Keratinocyte (primary cell): ENCODE measurements at regions not wholly inside any gene's neighbourhood (a gene's known extent, or its start where the extent isn't known, plus 50 kb on each side); places are given as distances from the start of the nearest gene placed in this dataset.

Experiments used
- EZH2 ChIP-seq: IDR thresholded peaks from one replicate; pipeline ENCODE4 v1.6.1; 2012; ENCODE audit warnings: inconsistent platforms, mild to moderate bottlenecking, low read length, moderate library complexity
- TF ChIP-seq, protein P1 (sequence below), 3 experiments: IDR thresholded peaks in 1 of 3; conservative IDR thresholded peaks in 1 of 3; optimal IDR thresholded peaks in 1 of 3; 2 replicates in 2 of 3; 3 replicates in 1 of 3; pipeline versions ENCODE3 to v1.5.1; 2011; ENCODE audit warnings: low read length in 3 of 3, mild to moderate bottlenecking in 3 of 3, moderate library complexity in 2 of 3, control low read depth in 1 of 3, inconsistent platforms in 1 of 3; ENCODE audit not compliant: insufficient read depth in 2 of 3; ENCODE audit errors: extremely low read depth in 1 of 3

DNA sequence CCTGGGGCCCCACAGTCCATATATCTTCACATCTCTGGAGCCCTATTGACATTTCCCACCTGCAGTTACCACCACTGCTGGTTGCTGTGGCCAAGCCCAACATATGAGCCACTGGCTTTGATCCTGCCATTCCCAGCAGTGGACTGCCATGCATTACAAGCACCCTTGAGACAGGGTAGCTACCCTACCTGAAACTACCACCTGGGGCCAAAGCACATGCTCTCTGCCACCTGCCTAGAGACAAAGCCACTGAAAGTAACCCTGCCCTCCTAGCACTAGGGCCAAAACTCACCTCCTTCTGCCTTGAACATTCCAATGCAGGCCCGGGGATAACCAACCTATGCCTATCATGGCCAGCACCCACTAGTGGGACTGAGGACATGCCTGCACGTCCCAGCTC is 255.5 kb upstream of the KHDRBS2 start:
- TF ChIP-seq, protein P1, sequence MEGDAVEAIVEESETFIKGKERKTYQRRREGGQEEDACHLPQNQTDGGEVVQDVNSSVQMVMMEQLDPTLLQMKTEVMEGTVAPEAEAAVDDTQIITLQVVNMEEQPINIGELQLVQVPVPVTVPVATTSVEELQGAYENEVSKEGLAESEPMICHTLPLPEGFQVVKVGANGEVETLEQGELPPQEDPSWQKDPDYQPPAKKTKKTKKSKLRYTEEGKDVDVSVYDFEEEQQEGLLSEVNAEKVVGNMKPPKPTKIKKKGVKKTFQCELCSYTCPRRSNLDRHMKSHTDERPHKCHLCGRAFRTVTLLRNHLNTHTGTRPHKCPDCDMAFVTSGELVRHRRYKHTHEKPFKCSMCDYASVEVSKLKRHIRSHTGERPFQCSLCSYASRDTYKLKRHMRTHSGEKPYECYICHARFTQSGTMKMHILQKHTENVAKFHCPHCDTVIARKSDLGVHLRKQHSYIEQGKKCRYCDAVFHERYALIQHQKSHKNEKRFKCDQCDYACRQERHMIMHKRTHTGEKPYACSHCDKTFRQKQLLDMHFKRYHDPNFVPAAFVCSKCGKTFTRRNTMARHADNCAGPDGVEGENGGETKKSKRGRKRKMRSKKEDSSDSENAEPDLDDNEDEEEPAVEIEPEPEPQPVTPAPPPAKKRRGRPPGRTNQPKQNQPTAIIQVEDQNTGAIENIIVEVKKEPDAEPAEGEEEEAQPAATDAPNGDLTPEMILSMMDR (optimal IDR thresholded peaks at IDR 0.05 in 1 of 3, IDR thresholded peaks at IDR 0.05 in 1 of 3, conservative IDR thresholded peaks at IDR 0.05 in 1 of 3; ENCODE audit: extremely low read depth in 1 of 3, insufficient read depth in 2 of 3, low read length in 3 of 3) = no peak
- TF ChIP-seq EZH2 = no peak
